H9 (cell line): ENCODE measurements at regions not wholly inside any gene's neighbourhood (a gene's known extent, or its start where the extent isn't known, plus 50 kb on each side); places are given as distances from the start of the nearest gene placed in this dataset.

Experiments
- DNase-seq: peaks from one replicate; pipeline ENCODE4 v3.0.0-alpha.2; 2017
- H2AFZ ChIP-seq: one replicate; pipeline ENCODE4 v1.6.1; 2013; ENCODE audit warnings: mild to moderate bottlenecking, low read length, control low read depth, moderate library complexity
- H2AK5ac ChIP-seq: 2 replicates; pipeline ENCODE4 v1.6.1; 2013; ENCODE audit warnings: low read length, control low read depth, mixed read lengths; ENCODE audit not compliant: insufficient read length
- H2BK120ac ChIP-seq: one replicate; pipeline ENCODE4 v1.6.1; 2013; ENCODE audit warnings: low read depth, mild to moderate bottlenecking, low read length, control low read depth, inconsistent platforms; ENCODE audit not compliant: poor library complexity, severe bottlenecking
- H2BK12ac ChIP-seq: 2 replicates; pipeline ENCODE4 v1.6.1; 2013; ENCODE audit warnings: low read length, control low read depth, mixed read lengths, low read depth; ENCODE audit not compliant: insufficient read length
- H2BK15ac ChIP-seq: 2 replicates; pipeline ENCODE4 v1.6.1; 2013; ENCODE audit warnings: low read depth, low read length, control low read depth
- H2BK20ac ChIP-seq: one replicate; pipeline ENCODE4 v1.6.1; 2013; ENCODE audit warnings: low read depth, mild to moderate bottlenecking, low read length, control low read depth, inconsistent platforms; ENCODE audit not compliant: poor library complexity, severe bottlenecking
- H2BK5ac ChIP-seq: 2 replicates; pipeline ENCODE4 v1.6.1; 2013; ENCODE audit warnings: low read length, control low read depth, mixed read lengths; ENCODE audit not compliant: insufficient read length
- H3K14ac ChIP-seq: 2 replicates; pipeline ENCODE4 v1.6.1; 2013; ENCODE audit warnings: low read length, control low read depth; ENCODE audit not compliant: insufficient read depth
- H3K18ac ChIP-seq: 2 replicates; pipeline ENCODE4 v1.6.1; 2013; ENCODE audit warnings: low read depth, mild to moderate bottlenecking, mixed read lengths, low read length, control low read depth; ENCODE audit not compliant: insufficient read length
- H3K23ac ChIP-seq: 2 replicates; pipeline ENCODE4 v1.6.1; 2013; ENCODE audit warnings: low read length, control low read depth, mixed read lengths, low read depth; ENCODE audit not compliant: insufficient read length
- H3K23me2 ChIP-seq: 2 replicates; pipeline ENCODE4 v1.6.1; 2013; ENCODE audit warnings: low read depth, mild to moderate bottlenecking, mixed read lengths, low read length, control low read depth; ENCODE audit not compliant: insufficient read length, poor library complexity, severe bottlenecking
- H3K27ac ChIP-seq: 2 replicates; pipeline ENCODE4 v1.5.1; 2013; ENCODE audit warnings: low read length, control low read depth, mixed read lengths, low read depth; ENCODE audit not compliant: insufficient read length
- H3K27me3 ChIP-seq: 2 replicates; pipeline ENCODE4 v1.6.1; 2013; ENCODE audit warnings: low read length, control low read depth, inconsistent platforms; ENCODE audit not compliant: insufficient read depth
- H3K4ac ChIP-seq: 2 replicates; pipeline ENCODE4 v1.6.1; 2013; ENCODE audit warnings: low read depth, mild to moderate bottlenecking, control low read depth, inconsistent platforms, low read length, moderate library complexity
- H3K4me1 ChIP-seq: 2 replicates; pipeline ENCODE4 v1.6.1; 2013; ENCODE audit warnings: low read length, control low read depth, inconsistent platforms; ENCODE audit not compliant: insufficient read depth
- H3K4me2 ChIP-seq: 2 replicates; pipeline ENCODE4 v1.6.1; 2013; ENCODE audit warnings: low read length, control low read depth, mixed read lengths; ENCODE audit not compliant: insufficient read length, insufficient read depth
- H3K56ac ChIP-seq: 2 replicates; pipeline ENCODE4 v1.6.1; 2013; ENCODE audit warnings: low read depth, mild to moderate bottlenecking, mixed read lengths, low read length, control low read depth; ENCODE audit not compliant: insufficient read length
- H3K79me1 ChIP-seq: 2 replicates; pipeline ENCODE4 v1.6.1; 2013; ENCODE audit warnings: low read depth, mild to moderate bottlenecking, moderate library complexity, low read length, control low read depth, inconsistent platforms; ENCODE audit not compliant: insufficient read depth, poor library complexity, severe bottlenecking
- H3K79me2 ChIP-seq: 2 replicates; pipeline ENCODE4 v1.6.1; 2013; ENCODE audit warnings: low read length, control low read depth, inconsistent platforms; ENCODE audit not compliant: insufficient read depth
- H3K9ac ChIP-seq: 2 replicates; pipeline ENCODE4 v1.6.1; 2013; ENCODE audit warnings: low read length, control low read depth, mixed read lengths; ENCODE audit not compliant: insufficient read length; ENCODE audit errors: extremely low read depth
- H3K9me3 ChIP-seq: one replicate; pipeline ENCODE4 v1.6.1; 2013; ENCODE audit warnings: low read depth, low read length, inconsistent platforms; ENCODE audit not compliant: control insufficient read depth
- H3T11ph ChIP-seq: one replicate; pipeline ENCODE4 v1.6.1; 2013; ENCODE audit warnings: mild to moderate bottlenecking, low read length, control low read depth, inconsistent platforms
- H4K20me1 ChIP-seq: one replicate; pipeline ENCODE4 v1.6.1; 2013; ENCODE audit not compliant: control insufficient read depth, insufficient read length, insufficient read depth
- H4K5ac ChIP-seq: 2 replicates; pipeline ENCODE4 v1.6.1; 2013; ENCODE audit warnings: low read depth, mild to moderate bottlenecking, mixed read lengths, low read length, control low read depth; ENCODE audit not compliant: insufficient read length
- H4K8ac ChIP-seq: replicated peaks from 2 replicates; pipeline ENCODE4 v1.6.1; 2013; ENCODE audit warnings: low read length, control low read depth, mixed read lengths, low read depth; ENCODE audit not compliant: insufficient read length
- H4K91ac ChIP-seq: 2 replicates; pipeline ENCODE4 v1.6.1; 2013; ENCODE audit warnings: low read depth, mild to moderate bottlenecking, moderate library complexity, mixed read lengths, low read length, control low read depth; ENCODE audit not compliant: insufficient read length
- H3K27ac Mint-ChIP-seq, 3 experiments: 2 replicates in 2 of 3; 3 replicates in 1 of 3; pipeline ENCODE4 v1.8.0; 2020 to 2021; ENCODE audit warnings: mixed read lengths in 3 of 3, mild to moderate bottlenecking in 1 of 3, moderate library complexity in 1 of 3
- H3K27me3 Mint-ChIP-seq: 2 replicates; pipeline ENCODE4 v1.8.0; 2021; ENCODE audit warnings: low read depth, mild to moderate bottlenecking, moderate library complexity, mixed read lengths
- H3K36me3 Mint-ChIP-seq, 3 experiments: 2 replicates in 2 of 3; 3 replicates in 1 of 3; pipeline ENCODE4 v1.8.0; 2020 to 2021; ENCODE audit warnings: low read depth in 3 of 3, mixed read lengths in 3 of 3; ENCODE audit not compliant: insufficient read depth in 1 of 3
- H3K4me1 Mint-ChIP-seq, 2 experiments: 2 replicates each; pipeline ENCODE4 v1.8.0; 2020; ENCODE audit warnings: mixed read lengths in 2 of 2
- H3K4me3 Mint-ChIP-seq, 2 experiments: 2 replicates in 1 of 2; 3 replicates in 1 of 2; pipeline ENCODE4 v1.8.0; 2020 to 2021; ENCODE audit warnings: mild to moderate bottlenecking in 2 of 2, mixed read lengths in 2 of 2, moderate library complexity in 1 of 2
- H3K9me3 Mint-ChIP-seq, 2 experiments: 2 replicates in 1 of 2; 3 replicates in 1 of 2; pipeline ENCODE4 v1.8.0; 2020; ENCODE audit warnings: mild to moderate bottlenecking in 2 of 2, mixed read lengths in 2 of 2, moderate library complexity in 1 of 2
- WGBS: extraction: QIAGEN DNeasy Blood & Tissue Kit; methylation state at CpG from one replicate; pipeline ENCODE4 v1.1.7; 2013; ENCODE audit warnings: missing lambda C conversion rate, low lambda C conversion rate, mixed read lengths; ENCODE audit not compliant: insufficient read length; ENCODE audit errors: extremely low coverage; 5-methylcytosine and 5-hydroxymethylcytosine counted together
- TF ChIP-seq, protein P1 (sequence below): fragments of 200-600 bp; sonication (generic); conservative IDR thresholded peaks from 3 replicates; pipeline ENCODE4 v1.8.0; 2021; ENCODE audit warnings: antibody characterized with exemption, mild to moderate bottlenecking

DNA sequence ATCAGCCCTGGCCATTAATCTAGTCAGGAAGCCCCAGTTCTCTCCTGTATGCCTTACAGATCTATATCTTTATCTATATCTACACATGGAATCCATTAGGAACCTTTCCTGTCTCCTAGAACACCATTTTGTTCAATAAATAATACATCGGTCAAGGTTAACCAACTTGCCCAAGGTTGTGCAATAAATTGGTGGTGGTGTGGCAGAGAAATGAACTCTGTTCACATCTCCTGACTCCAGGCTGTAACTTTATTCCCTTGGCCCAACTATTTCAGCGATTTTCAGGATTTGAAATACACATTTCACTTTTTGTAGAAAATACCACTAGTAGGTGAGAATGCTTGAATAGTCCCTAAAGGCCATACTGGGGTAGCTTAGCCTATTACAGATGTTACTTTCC lies 712.5 kb upstream of the FZD8 start:
- Histone ChIP-seq H3K4me1 (no peaks in the 10 kb centered on the region), H2AK5ac (no peak overlapping the region), H3K9ac (no peak overlapping the region), H2BK5ac (no peak overlapping the region), H4K8ac (no peak overlapping the region), H2BK120ac (no peak overlapping the region), H3K23me2 (no peaks in the 10 kb centered on the region), H3K79me2 (no peaks in the 10 kb centered on the region), H3T11ph (no peak overlapping the region), H2BK15ac (no peak overlapping the region), H3K18ac (no peak overlapping the region), H3K14ac (no peak overlapping the region), H4K91ac (no peak overlapping the region), H3K9me3 (no peaks in the 10 kb centered on the region), H2BK20ac (no peak overlapping the region), H2BK12ac (no peak overlapping the region), H3K4ac (no peak overlapping the region), H3K27ac (no peak overlapping the region), H3K4me2 (no peak overlapping the region), H3K23ac (no peak overlapping the region), H3K27me3 (no peaks in the 10 kb centered on the region), H3K56ac (no peak overlapping the region), H3K79me1 (no peaks in the 10 kb centered on the region), H4K20me1 (no peaks in the 10 kb centered on the region), H2AFZ (no peak overlapping the region), H4K5ac (no peak overlapping the region)
- WGBS, result no CpG with 5 or more reads among the region's 2 CpGs
- H3K4me3 Mint-ChIP-seq, result no peak overlapping the region
- no peak for DNase-seq
- no peaks in the 10 kb centered on the region for H3K9me3 Mint-ChIP-seq
- H3K27ac Mint-ChIP-seq, result no peak overlapping the region
- no peaks in the 10 kb centered on the region for H3K36me3 Mint-ChIP-seq
- H3K27me3 Mint-ChIP-seq, result no peaks in the 10 kb centered on the region
- TF ChIP-seq, protein P1, sequence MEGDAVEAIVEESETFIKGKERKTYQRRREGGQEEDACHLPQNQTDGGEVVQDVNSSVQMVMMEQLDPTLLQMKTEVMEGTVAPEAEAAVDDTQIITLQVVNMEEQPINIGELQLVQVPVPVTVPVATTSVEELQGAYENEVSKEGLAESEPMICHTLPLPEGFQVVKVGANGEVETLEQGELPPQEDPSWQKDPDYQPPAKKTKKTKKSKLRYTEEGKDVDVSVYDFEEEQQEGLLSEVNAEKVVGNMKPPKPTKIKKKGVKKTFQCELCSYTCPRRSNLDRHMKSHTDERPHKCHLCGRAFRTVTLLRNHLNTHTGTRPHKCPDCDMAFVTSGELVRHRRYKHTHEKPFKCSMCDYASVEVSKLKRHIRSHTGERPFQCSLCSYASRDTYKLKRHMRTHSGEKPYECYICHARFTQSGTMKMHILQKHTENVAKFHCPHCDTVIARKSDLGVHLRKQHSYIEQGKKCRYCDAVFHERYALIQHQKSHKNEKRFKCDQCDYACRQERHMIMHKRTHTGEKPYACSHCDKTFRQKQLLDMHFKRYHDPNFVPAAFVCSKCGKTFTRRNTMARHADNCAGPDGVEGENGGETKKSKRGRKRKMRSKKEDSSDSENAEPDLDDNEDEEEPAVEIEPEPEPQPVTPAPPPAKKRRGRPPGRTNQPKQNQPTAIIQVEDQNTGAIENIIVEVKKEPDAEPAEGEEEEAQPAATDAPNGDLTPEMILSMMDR, result no peak
- peaks cover 2 to 4% of the 10 kb centered on the region in 2 experiments; a peak in 3 of 4 replicates for H3K4me1 Mint-ChIP-seq
